Left ventricle myocardium superior (tissue), 1 donor: ENCODE measurements at regions not wholly inside any gene's neighbourhood (a gene's known extent, or its start where the extent isn't known, plus 50 kb on each side); places are given as distances from the start of the nearest gene placed in this dataset.
"Not testable (repeated sequence)": the region's sequence is repeated elsewhere in the genome, so short reads cannot be mapped to it uniquely, and the experiment has no call there.

Experiments used
- ATAC-seq: fragments of 200-7000 bp; cut with Tn5 transposase; one replicate; pipeline ENCODE4 v1.9.1; 2020; ENCODE audit warnings: mild to moderate bottlenecking, moderate library complexity
- DNase-seq: peaks from one replicate; pipeline ENCODE4 v3.0.0-alpha.2; 2020
- intact Hi-C: fragments of 100-400 bp; cut with micrococcal nuclease; formaldehyde crosslinking; loops from one replicate; pipeline ENCODE4 v1.11.0; 2022
- donor health status: DM: no; HTN: yes; CAD: no; lungs with severe emphysema.

GRCh38 chr2:83221258-83221657, 1237.8 kb downstream of the SUCLG1 start:
- no peak for DNase-seq
- no peak for ATAC-seq
- intact Hi-C loops: no loop called here

GRCh38 chr2:83217854-83218253, 1241.2 kb downstream of the SUCLG1 start:
- intact Hi-C loops: no loop called here
- no peak for ATAC-seq

GRCh38 chr2:83196225-83196624, 1262.9 kb downstream of the SUCLG1 start:
- intact Hi-C loops: no loop called here
- no peak for DNase-seq

More at GRCh38 chr2:83217854-83218253, 1241.2 kb downstream of the SUCLG1 start:
- no peak for DNase-seq

GRCh38 chr2:83191316-83191715, 1267.8 kb downstream of the SUCLG1 start:
- intact Hi-C loops: no loop called here
- ATAC-seq: no peak
- no peak for DNase-seq

More at GRCh38 chr2:83196225-83196624, 1262.9 kb downstream of the SUCLG1 start:
- ATAC-seq: peak; percentile 48

GRCh38 chr2:83186105-83186760, 1272.8 kb downstream of the SUCLG1 start:
- no peak for DNase-seq
- intact Hi-C loops: no loop called here
- no peak for ATAC-seq

- intact Hi-C loops, DNase-seq, ATAC-seq: not testable (repeated sequence)
Observed at GRCh38 chr2:83180862-83181530, 1278.1 kb downstream of the SUCLG1 start.

GRCh38 chr2:83176539-83176938, 1282.5 kb downstream of the SUCLG1 start:
- DNase-seq (no peak), ATAC-seq (no peak)
- intact Hi-C loops: no loop called here

GRCh38 chr2:83172841-83173240, 1286.2 kb downstream of the SUCLG1 start:
- ATAC-seq: no peak
- no peak for DNase-seq
- intact Hi-C loops: no loop called here

GRCh38 chr2:83168377-83168776, 1290.7 kb downstream of the SUCLG1 start:
- intact Hi-C loops: no loop called here
- no peak for ATAC-seq
- DNase-seq: no peak

GRCh38 chr2:83162421-83162820, 1296.7 kb downstream of the SUCLG1 start:
- DNase-seq (no peak), ATAC-seq (no peak)
- intact Hi-C loops: no loop called here

GRCh38 chr2:83160571-83160970, 1298.5 kb downstream of the SUCLG1 start:
- intact Hi-C loops: no loop called here
- DNase-seq (no peak), ATAC-seq (no peak)

- no peak for DNase-seq
- intact Hi-C loops: no loop called here
Observed at GRCh38 chr2:83155826-83156225, 1303.3 kb downstream of the SUCLG1 start.

GRCh38 chr2:83143946-83144345, 1315.1 kb downstream of the SUCLG1 start:
- no peak for ATAC-seq

More at GRCh38 chr2:83155826-83156225, 1303.3 kb downstream of the SUCLG1 start:
- no peak for ATAC-seq

GRCh38 chr2:83142934-83143333, 1316.1 kb downstream of the SUCLG1 start:
- no peak for DNase-seq
- intact Hi-C loops: no loop called here
- ATAC-seq: no peak

More at GRCh38 chr2:83143946-83144345, 1315.1 kb downstream of the SUCLG1 start:
- intact Hi-C loops: no loop called here
- no peak for DNase-seq

GRCh38 chr2:83115606-83116005, 1343.5 kb downstream of the SUCLG1 start:
- intact Hi-C loops: no loop called here
- ATAC-seq: no peak
- DNase-seq: no peak

GRCh38 chr2:83115155-83115554, 1343.9 kb downstream of the SUCLG1 start:
- ATAC-seq (no peak), DNase-seq (no peak)
- intact Hi-C loops: no loop called here

- intact Hi-C loops: no loop called here
- DNase-seq (no peak), ATAC-seq (peak; percentile 53)
Observed at GRCh38 chr2:83113953-83114352, 1345.1 kb downstream of the SUCLG1 start.

- no peak for ATAC-seq
- DNase-seq: no peak
- intact Hi-C loops: no loop called here
Observed at GRCh38 chr2:83112858-83113257, 1346.2 kb downstream of the SUCLG1 start.

GRCh38 chr2:83109284-83109683, 1349.8 kb downstream of the SUCLG1 start:
- ATAC-seq: no peak
- intact Hi-C loops: no loop called here

GRCh38 chr2:83106853-83107252, 1352.2 kb downstream of the SUCLG1 start:
- no peak for DNase-seq
- ATAC-seq: no peak
- intact Hi-C loops: no loop called here

More at GRCh38 chr2:83109284-83109683, 1349.8 kb downstream of the SUCLG1 start:
- no peak for DNase-seq

GRCh38 chr2:83104202-83104601, 1354.9 kb downstream of the SUCLG1 start:
- intact Hi-C loops: no loop called here
- ATAC-seq (no peak), DNase-seq (no peak)
